SK-N-SH (cell line): ENCODE measurements at regions not wholly inside any gene's neighbourhood (a gene's known extent, or its start where the extent isn't known, plus 50 kb on each side); places are given as distances from the start of the nearest gene placed in this dataset.

Experiments
- EP300 ChIP-seq, 2 experiments: IDR thresholded peaks; 2 replicates each; pipeline versions ENCODE4 v1.4.0 to v1.6.1; 2012; ENCODE audit warnings: borderline replicate concordance in 1 of 2, low read depth in 1 of 2, low read length in 1 of 2
- FOXM1 ChIP-seq: IDR thresholded peaks from 2 replicates; pipeline ENCODE4 v1.4.0; 2012; ENCODE audit warnings: low read depth, mild to moderate bottlenecking
- JUND ChIP-seq: IDR thresholded peaks from 2 replicates; pipeline ENCODE4 v1.4.0; 2012
- POLR2AphosphoS5 ChIP-seq: IDR thresholded peaks from 2 replicates; pipeline ENCODE4 v1.6.1; 2012; ENCODE audit warnings: low read depth, low read length
- RAD21 ChIP-seq: IDR thresholded peaks from 2 replicates; pipeline ENCODE4 v1.6.1; 2012; ENCODE audit warnings: mild to moderate bottlenecking, low read length
- RFX5 ChIP-seq: IDR thresholded peaks from 2 replicates; pipeline ENCODE4 v1.6.1; 2012; ENCODE audit warnings: mild to moderate bottlenecking, improper control_type of control experiment, low read length
- RXRA ChIP-seq: IDR thresholded peaks from 2 replicates; pipeline ENCODE4 v1.4.0; 2012; ENCODE audit warnings: low read depth, mild to moderate bottlenecking, borderline replicate concordance
- TF ChIP-seq, protein P1 (sequence below): fragments of 200-600 bp; sonication (generic); IDR thresholded peaks from 2 replicates; pipeline ENCODE4 v1.6.1; 2017; ENCODE audit warnings: antibody characterized with exemption, mild to moderate bottlenecking, moderate library complexity
- TF ChIP-seq, protein P2 (sequence below): fragments of 150-350 bp; IDR thresholded peaks from 2 replicates; pipeline ENCODE4 v1.6.1; 2017; ENCODE audit warnings: antibody characterized with exemption, low read length, low read depth, borderline replicate concordance
- TF ChIP-seq, protein P3 (sequence below): IDR thresholded peaks from 2 replicates; pipeline ENCODE4 v1.4.0; 2012; ENCODE audit warnings: low read depth, borderline replicate concordance

DNA sequence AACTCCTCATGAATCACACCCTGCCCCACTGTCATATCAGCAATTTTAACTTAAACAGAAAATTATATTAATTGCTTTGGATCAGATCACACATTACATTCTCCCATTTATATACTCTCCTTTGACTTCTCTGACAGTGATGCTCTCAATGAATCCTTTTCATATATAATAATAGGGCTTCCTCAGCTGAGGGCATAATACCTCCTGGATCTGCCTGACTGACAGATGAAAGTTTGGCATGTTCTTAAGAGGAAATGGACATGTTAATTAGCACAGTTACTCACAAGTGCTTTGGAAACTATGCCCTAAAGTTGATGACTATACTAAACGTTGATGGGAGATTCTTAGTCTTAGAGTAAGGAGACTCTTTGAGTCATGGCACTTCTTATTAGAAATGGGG is 478.2 kb upstream of the LRRN3 start:
- TF ChIP-seq, protein P1, sequence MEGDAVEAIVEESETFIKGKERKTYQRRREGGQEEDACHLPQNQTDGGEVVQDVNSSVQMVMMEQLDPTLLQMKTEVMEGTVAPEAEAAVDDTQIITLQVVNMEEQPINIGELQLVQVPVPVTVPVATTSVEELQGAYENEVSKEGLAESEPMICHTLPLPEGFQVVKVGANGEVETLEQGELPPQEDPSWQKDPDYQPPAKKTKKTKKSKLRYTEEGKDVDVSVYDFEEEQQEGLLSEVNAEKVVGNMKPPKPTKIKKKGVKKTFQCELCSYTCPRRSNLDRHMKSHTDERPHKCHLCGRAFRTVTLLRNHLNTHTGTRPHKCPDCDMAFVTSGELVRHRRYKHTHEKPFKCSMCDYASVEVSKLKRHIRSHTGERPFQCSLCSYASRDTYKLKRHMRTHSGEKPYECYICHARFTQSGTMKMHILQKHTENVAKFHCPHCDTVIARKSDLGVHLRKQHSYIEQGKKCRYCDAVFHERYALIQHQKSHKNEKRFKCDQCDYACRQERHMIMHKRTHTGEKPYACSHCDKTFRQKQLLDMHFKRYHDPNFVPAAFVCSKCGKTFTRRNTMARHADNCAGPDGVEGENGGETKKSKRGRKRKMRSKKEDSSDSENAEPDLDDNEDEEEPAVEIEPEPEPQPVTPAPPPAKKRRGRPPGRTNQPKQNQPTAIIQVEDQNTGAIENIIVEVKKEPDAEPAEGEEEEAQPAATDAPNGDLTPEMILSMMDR = no peak
- TF ChIP-seq RXRA (no peak), POLR2AphosphoS5 (no peak), EP300 (IDR thresholded peaks at IDR 0.05; ENCODE audit: borderline replicate concordance in 1 of 2, low read depth in 1 of 2, low read length in 1 of 2) (no peak), JUND (no peak), RFX5 (no peak), FOXM1 (no peak), RAD21 (no peak)
- TF ChIP-seq, protein P2, sequence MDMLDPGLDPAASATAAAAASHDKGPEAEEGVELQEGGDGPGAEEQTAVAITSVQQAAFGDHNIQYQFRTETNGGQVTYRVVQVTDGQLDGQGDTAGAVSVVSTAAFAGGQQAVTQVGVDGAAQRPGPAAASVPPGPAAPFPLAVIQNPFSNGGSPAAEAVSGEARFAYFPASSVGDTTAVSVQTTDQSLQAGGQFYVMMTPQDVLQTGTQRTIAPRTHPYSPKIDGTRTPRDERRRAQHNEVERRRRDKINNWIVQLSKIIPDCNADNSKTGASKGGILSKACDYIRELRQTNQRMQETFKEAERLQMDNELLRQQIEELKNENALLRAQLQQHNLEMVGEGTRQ = no peak
- TF ChIP-seq, protein P3, sequence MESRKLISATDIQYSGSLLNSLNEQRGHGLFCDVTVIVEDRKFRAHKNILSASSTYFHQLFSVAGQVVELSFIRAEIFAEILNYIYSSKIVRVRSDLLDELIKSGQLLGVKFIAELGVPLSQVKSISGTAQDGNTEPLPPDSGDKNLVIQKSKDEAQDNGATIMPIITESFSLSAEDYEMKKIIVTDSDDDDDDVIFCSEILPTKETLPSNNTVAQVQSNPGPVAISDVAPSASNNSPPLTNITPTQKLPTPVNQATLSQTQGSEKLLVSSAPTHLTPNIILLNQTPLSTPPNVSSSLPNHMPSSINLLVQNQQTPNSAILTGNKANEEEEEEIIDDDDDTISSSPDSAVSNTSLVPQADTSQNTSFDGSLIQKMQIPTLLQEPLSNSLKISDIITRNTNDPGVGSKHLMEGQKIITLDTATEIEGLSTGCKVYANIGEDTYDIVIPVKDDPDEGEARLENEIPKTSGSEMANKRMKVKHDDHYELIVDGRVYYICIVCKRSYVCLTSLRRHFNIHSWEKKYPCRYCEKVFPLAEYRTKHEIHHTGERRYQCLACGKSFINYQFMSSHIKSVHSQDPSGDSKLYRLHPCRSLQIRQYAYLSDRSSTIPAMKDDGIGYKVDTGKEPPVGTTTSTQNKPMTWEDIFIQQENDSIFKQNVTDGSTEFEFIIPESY = no peak
